ENCODE measurements at regions not wholly inside any gene's neighbourhood (a gene's known extent, or its start where the extent isn't known, plus 50 kb on each side); places are given as distances from the start of the nearest gene placed in this dataset.

DNA sequence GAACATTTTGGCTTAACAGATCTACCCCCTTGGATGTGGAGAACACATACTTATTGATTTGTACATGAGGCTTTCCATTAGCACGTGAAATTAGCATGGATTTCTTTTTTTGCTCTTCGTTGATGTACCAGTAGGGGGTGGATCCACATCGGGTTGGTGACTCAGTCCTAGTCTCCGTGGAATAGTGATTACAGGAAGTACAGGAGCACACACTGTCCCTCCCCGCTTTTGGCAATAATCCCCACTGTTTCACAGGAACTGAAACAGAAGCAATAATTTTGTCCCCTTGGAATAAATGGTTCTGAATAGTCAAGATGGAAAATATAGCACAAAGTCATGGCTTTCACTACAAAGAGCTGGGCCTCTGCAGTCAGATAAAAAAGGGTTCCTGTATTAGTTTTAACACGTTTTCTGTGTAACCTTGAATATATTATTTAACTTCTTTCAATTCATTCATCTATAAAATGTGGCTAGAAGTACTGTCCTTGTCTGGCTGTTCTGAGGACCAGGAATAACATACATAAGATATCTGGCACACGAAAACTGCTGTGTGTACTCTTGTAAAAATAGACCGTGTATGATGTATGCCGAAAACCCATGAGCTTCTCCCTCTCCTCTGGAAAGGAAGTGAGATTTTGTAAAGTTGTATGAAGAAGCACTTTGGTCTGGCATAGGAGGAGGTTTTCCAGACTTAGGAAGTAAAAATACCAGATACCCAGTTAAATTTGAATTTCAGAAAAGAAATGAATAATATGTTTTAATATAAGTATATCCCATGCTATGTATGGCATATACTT is 229.2 kb downstream of the GALR1 start:
- TF ChIP-seq, protein P1, sequence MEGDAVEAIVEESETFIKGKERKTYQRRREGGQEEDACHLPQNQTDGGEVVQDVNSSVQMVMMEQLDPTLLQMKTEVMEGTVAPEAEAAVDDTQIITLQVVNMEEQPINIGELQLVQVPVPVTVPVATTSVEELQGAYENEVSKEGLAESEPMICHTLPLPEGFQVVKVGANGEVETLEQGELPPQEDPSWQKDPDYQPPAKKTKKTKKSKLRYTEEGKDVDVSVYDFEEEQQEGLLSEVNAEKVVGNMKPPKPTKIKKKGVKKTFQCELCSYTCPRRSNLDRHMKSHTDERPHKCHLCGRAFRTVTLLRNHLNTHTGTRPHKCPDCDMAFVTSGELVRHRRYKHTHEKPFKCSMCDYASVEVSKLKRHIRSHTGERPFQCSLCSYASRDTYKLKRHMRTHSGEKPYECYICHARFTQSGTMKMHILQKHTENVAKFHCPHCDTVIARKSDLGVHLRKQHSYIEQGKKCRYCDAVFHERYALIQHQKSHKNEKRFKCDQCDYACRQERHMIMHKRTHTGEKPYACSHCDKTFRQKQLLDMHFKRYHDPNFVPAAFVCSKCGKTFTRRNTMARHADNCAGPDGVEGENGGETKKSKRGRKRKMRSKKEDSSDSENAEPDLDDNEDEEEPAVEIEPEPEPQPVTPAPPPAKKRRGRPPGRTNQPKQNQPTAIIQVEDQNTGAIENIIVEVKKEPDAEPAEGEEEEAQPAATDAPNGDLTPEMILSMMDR (IDR thresholded peaks at IDR 0.05) = peak in 7 of 12 donors; percentile 9 to 42 (median 37)
- TF ChIP-seq POLR2A (IDR thresholded peaks at IDR 0.05) = no peak

Data from heart left ventricle (tissue), 13 donors.